Body of pancreas (tissue), 4 donors: ENCODE measurements at regions not wholly inside any gene's neighbourhood (a gene's known extent, or its start where the extent isn't known, plus 50 kb on each side); places are given as distances from the start of the nearest gene placed in this dataset.

Experiments
- CTCF ChIP-seq, 7 experiments: fragments of 450-650 bp in 4 of 7; fragments of 200-600 bp in 3 of 7; sonication (generic) in 3 of 7; IDR thresholded peaks; one replicate each; pipeline ENCODE4 v1.5.1; 2016 to 2019; ENCODE audit warnings: antibody characterized with exemption in 7 of 7
- POLR2A ChIP-seq, 3 donors: fragments of 450-650 bp; IDR thresholded peaks; one replicate each; pipeline ENCODE4 v1.6.1; 2016; ENCODE audit warnings: antibody characterized with exemption in 3 of 3, mild to moderate bottlenecking in 2 of 3

GRCh38 chr4:149988087-149988410, 90.2 kb upstream of the DCLK2 start:
- TF ChIP-seq POLR2A (IDR thresholded peaks at IDR 0.05) (no peak), CTCF (IDR thresholded peaks at IDR 0.05) (no peak)
